GM23338 (cell line): ENCODE measurements at regions not wholly inside any gene's neighbourhood (a gene's known extent, or its start where the extent isn't known, plus 50 kb on each side); places are given as distances from the start of the nearest gene placed in this dataset.

Experiments used
- ATAC-seq: fragments of 200-7000 bp; cut with Tn5 transposase; 3 replicates; pipeline ENCODE4 v1.9.1; 2020
- DNase-seq: peaks from one replicate; pipeline ENCODE4 v3.0.0-alpha.2; 2015; ENCODE audit warnings: low spot score
- H2AFZ ChIP-seq: fragments of 200-600 bp; sonication (generic); 2 replicates; pipeline ENCODE4 v1.8.0; 2016; ENCODE audit warnings: antibody characterized with exemption, mild to moderate bottlenecking, moderate library complexity
- H3F3A ChIP-seq: fragments of 200-600 bp; sonication (generic); replicated peaks from 2 replicates; pipeline ENCODE4 v1.8.0; 2017; ENCODE audit warnings: antibody characterized with exemption, mixed run types, low read depth
- H3K27ac ChIP-seq: fragments of 200-600 bp; sonication (generic); 2 replicates; pipeline ENCODE4 v1.6.1; 2016; ENCODE audit warnings: low read depth
- H3K27me3 ChIP-seq: fragments of 200-600 bp; sonication (generic); 2 replicates; pipeline ENCODE4 v1.8.0; 2016; ENCODE audit warnings: mild to moderate bottlenecking, mixed run types, moderate library complexity; ENCODE audit not compliant: insufficient read depth
- H3K36me3 ChIP-seq: fragments of 200-600 bp; sonication (generic); 2 replicates; pipeline ENCODE4 v1.8.0; 2016; ENCODE audit warnings: mild to moderate bottlenecking; ENCODE audit not compliant: insufficient read depth
- H3K4me1 ChIP-seq: fragments of 200-600 bp; sonication (generic); 2 replicates; pipeline ENCODE4 v1.8.0; 2016; ENCODE audit warnings: mild to moderate bottlenecking, moderate library complexity; ENCODE audit not compliant: insufficient read depth
- H3K4me2 ChIP-seq: fragments of 200-600 bp; sonication (generic); 2 replicates; pipeline ENCODE4 v1.7.1; 2017; ENCODE audit warnings: mixed run types
- H3K4me3 ChIP-seq: fragments of 200-600 bp; sonication (generic); 2 replicates; pipeline ENCODE4 v1.6.1; 2016; ENCODE audit warnings: mixed run types
- H3K79me2 ChIP-seq: fragments of 200-600 bp; sonication (generic); replicated peaks from 2 replicates; pipeline ENCODE4 v1.8.0; 2017; ENCODE audit warnings: mild to moderate bottlenecking; ENCODE audit not compliant: insufficient read depth
- H3K9me2 ChIP-seq: fragments of 200-600 bp; sonication (generic); 2 replicates; pipeline ENCODE4 v1.8.0; 2017; ENCODE audit not compliant: insufficient read depth
- H4K20me1 ChIP-seq: fragments of 200-600 bp; sonication (generic); replicated peaks from 2 replicates; pipeline ENCODE4 v1.8.0; 2017; ENCODE audit warnings: mild to moderate bottlenecking; ENCODE audit not compliant: insufficient read depth
- H3K27ac Mint-ChIP-seq: 2 replicates; pipeline ENCODE4 v1.8.0; 2020; ENCODE audit warnings: inconsistent platforms, mild to moderate bottlenecking, moderate library complexity, mixed read lengths
- H3K27me3 Mint-ChIP-seq: 3 replicates; pipeline ENCODE4 v1.8.0; 2022; ENCODE audit warnings: low read depth, mild to moderate bottlenecking, moderate library complexity, mixed read lengths, inconsistent platforms; ENCODE audit not compliant: insufficient read depth, poor library complexity
- H3K36me3 Mint-ChIP-seq: 3 replicates; pipeline ENCODE4 v1.8.0; 2021; ENCODE audit warnings: low read depth, mild to moderate bottlenecking, inconsistent platforms, moderate library complexity, mixed read lengths
- H3K4me1 Mint-ChIP-seq: 3 replicates; pipeline ENCODE4 v1.8.0; 2020; ENCODE audit warnings: mild to moderate bottlenecking, inconsistent platforms, mixed read lengths
- H3K4me3 Mint-ChIP-seq: 3 replicates; pipeline ENCODE4 v1.8.0; 2021; ENCODE audit warnings: moderate library complexity, mild to moderate bottlenecking, inconsistent platforms, mixed read lengths
- H3K9me3 Mint-ChIP-seq: 3 replicates; pipeline ENCODE4 v1.8.0; 2020; ENCODE audit warnings: moderate library complexity, mild to moderate bottlenecking, inconsistent platforms, mixed read lengths
- JUNB ChIP-seq: IDR thresholded peaks from one replicate; pipeline ENCODE4 v1.6.1; 2016; ENCODE audit warnings: antibody characterized with exemption; ENCODE audit not compliant: unreplicated experiment
- NANOG ChIP-seq: IDR thresholded peaks from 2 replicates; pipeline ENCODE4 v1.6.1; 2016; ENCODE audit warnings: antibody characterized with exemption, borderline replicate concordance
- ZNF114 ChIP-seq: fragments of 250-450 bp; sonication (Bioruptor Pico); IDR thresholded peaks from 2 replicates; pipeline ENCODE4 v1.5.0; 2020; ENCODE audit warnings: mild to moderate bottlenecking, moderate library complexity
- TF ChIP-seq, protein P1 (sequence below): fragments of 250-450 bp; sonication (Bioruptor Pico); IDR thresholded peaks from 2 replicates; pipeline ENCODE4 v1.5.0; 2020; ENCODE audit warnings: mild to moderate bottlenecking, moderate library complexity
- TF ChIP-seq, protein P2 (sequence below), 2 experiments: fragments of 200-600 bp in 1 of 2; sonication (generic) in 1 of 2; conservative IDR thresholded peaks; 2 replicates each; pipeline versions ENCODE4 v1.5.1 to v1.6.1; 2016 to 2017; ENCODE audit warnings: antibody characterized with exemption in 2 of 2, low read depth in 2 of 2, mild to moderate bottlenecking in 2 of 2, moderate library complexity in 1 of 2

DNA sequence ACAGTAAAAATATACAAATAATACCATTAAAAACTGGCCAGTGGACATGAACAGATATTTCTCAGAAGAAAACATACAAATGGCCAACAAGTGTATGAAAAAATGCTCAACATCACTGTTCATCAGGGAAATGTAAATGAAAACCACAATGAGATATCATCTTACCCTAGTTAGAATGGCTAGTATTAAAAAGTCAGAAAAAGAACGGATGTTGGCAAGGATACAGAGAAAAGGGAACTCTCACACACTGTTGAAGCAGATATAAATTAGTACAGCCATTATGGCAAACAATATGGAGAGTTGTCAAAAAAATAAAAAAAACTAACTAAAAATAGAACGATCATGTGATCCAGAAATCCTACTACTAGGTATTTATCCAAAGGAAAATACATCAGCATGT, 222.7 kb upstream of the NAALADL2 start:
- Mint-ChIP-seq H3K27me3 (no peaks in the 10 kb centered on the region), H3K36me3 (no peaks in the 10 kb centered on the region), H3K27ac (no peak overlapping the region), H3K9me3 (no peaks in the 10 kb centered on the region), H3K4me1 (no peaks in the 10 kb centered on the region), H3K4me3 (no peak overlapping the region)
- Histone ChIP-seq H3K36me3 (0 out of 2 replicates have a peak, but pooled peaks cover 3% of the 10 kb centered on the region), H3K79me2 (no peaks in the 10 kb centered on the region), H4K20me1 (no peaks in the 10 kb centered on the region), H3K27me3 (no peaks in the 10 kb centered on the region), H3K4me1 (no peaks in the 10 kb centered on the region), H3K4me3 (no peak overlapping the region), H3K4me2 (no peak overlapping the region), H3K27ac (no peak overlapping the region), H3F3A (no peaks in the 10 kb centered on the region), H2AFZ (no peak overlapping the region), H3K9me2 (no peaks in the 10 kb centered on the region)
- TF ChIP-seq NANOG (no peak), JUNB (no peak), ZNF114 (CRISPR knock-in tag) (no peak)
- TF ChIP-seq, protein P1, sequence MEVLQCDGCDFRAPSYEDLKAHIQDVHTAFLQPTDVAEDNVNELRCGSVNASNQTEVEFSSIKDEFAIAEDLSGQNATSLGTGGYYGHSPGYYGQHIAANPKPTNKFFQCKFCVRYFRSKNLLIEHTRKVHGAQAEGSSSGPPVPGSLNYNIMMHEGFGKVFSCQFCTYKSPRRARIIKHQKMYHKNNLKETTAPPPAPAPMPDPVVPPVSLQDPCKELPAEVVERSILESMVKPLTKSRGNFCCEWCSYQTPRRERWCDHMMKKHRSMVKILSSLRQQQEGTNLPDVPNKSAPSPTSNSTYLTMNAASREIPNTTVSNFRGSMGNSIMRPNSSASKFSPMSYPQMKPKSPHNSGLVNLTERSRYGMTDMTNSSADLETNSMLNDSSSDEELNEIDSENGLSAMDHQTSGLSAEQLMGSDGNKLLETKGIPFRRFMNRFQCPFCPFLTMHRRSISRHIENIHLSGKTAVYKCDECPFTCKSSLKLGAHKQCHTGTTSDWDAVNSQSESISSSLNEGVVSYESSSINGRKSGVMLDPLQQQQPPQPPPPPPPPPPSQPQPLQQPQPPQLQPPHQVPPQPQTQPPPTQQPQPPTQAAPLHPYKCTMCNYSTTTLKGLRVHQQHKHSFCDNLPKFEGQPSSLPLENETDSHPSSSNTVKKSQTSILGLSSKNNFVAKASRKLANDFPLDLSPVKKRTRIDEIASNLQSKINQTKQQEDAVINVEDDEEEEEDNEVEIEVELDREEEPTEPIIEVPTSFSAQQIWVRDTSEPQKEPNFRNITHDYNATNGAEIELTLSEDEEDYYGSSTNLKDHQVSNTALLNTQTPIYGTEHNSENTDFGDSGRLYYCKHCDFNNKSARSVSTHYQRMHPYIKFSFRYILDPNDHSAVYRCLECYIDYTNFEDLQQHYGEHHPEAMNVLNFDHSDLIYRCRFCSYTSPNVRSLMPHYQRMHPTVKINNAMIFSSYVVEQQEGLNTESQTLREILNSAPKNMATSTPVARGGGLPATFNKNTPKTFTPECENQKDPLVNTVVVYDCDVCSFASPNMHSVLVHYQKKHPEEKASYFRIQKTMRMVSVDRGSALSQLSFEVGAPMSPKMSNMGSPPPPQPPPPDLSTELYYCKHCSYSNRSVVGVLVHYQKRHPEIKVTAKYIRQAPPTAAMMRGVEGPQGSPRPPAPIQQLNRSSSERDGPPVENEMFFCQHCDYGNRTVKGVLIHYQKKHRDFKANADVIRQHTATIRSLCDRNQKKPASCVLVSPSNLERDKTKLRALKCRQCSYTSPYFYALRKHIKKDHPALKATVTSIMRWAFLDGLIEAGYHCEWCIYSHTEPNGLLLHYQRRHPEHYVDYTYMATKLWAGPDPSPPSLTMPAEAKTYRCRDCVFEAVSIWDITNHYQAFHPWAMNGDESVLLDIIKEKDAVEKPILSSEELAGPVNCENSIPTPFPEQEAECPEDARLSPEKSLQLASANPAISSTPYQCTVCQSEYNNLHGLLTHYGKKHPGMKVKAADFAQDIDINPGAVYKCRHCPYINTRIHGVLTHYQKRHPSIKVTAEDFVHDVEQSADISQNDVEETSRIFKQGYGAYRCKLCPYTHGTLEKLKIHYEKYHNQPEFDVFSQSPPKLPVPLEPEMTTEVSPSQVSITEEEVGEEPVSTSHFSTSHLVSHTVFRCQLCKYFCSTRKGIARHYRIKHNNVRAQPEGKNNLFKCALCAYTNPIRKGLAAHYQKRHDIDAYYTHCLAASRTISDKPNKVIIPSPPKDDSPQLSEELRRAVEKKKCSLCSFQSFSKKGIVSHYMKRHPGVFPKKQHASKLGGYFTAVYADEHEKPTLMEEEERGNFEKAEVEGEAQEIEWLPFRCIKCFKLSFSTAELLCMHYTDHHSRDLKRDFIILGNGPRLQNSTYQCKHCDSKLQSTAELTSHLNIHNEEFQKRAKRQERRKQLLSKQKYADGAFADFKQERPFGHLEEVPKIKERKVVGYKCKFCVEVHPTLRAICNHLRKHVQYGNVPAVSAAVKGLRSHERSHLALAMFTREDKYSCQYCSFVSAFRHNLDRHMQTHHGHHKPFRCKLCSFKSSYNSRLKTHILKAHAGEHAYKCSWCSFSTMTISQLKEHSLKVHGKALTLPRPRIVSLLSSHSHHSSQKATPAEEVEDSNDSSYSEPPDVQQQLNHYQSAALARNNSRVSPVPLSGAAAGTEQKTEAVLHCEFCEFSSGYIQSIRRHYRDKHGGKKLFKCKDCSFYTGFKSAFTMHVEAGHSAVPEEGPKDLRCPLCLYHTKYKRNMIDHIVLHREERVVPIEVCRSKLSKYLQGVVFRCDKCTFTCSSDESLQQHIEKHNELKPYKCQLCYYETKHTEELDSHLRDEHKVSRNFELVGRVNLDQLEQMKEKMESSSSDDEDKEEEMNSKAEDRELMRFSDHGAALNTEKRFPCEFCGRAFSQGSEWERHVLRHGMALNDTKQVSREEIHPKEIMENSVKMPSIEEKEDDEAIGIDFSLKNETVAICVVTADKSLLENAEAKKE, result no peak
- TF ChIP-seq, protein P2, sequence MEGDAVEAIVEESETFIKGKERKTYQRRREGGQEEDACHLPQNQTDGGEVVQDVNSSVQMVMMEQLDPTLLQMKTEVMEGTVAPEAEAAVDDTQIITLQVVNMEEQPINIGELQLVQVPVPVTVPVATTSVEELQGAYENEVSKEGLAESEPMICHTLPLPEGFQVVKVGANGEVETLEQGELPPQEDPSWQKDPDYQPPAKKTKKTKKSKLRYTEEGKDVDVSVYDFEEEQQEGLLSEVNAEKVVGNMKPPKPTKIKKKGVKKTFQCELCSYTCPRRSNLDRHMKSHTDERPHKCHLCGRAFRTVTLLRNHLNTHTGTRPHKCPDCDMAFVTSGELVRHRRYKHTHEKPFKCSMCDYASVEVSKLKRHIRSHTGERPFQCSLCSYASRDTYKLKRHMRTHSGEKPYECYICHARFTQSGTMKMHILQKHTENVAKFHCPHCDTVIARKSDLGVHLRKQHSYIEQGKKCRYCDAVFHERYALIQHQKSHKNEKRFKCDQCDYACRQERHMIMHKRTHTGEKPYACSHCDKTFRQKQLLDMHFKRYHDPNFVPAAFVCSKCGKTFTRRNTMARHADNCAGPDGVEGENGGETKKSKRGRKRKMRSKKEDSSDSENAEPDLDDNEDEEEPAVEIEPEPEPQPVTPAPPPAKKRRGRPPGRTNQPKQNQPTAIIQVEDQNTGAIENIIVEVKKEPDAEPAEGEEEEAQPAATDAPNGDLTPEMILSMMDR (conservative IDR thresholded peaks at IDR 0.05; ENCODE audit: low read depth in 2 of 2), result no peak
- no peak for ATAC-seq
- no peak for DNase-seq
